ENCODE measurements at regions not wholly inside any gene's neighbourhood (a gene's known extent, or its start where the extent isn't known, plus 50 kb on each side); places are given as distances from the start of the nearest gene placed in this dataset.

- Histone ChIP-seq H3K4me3 (ENCODE audit: insufficient read depth, low read depth, low read length) (no peak overlapping the region), H3K36me3 (ENCODE audit: insufficient read depth, low read length) (no peaks in the 10 kb centered on the region), H3K9me3 (ENCODE audit: insufficient read depth, low read depth, low read length) (no peaks in the 10 kb centered on the region), H3K4me1 (ENCODE audit: insufficient read depth, low read length) (no peaks in the 10 kb centered on the region), H3K4me2 (ENCODE audit: low read length) (no peak overlapping the region), H3K9ac (ENCODE audit: low read length) (no peak overlapping the region), H3K27me3 (ENCODE audit: insufficient read depth, low read length) (no peaks in the 10 kb centered on the region), H2AFZ (ENCODE audit: low read depth, low read length) (no peak overlapping the region), H3K79me2 (ENCODE audit: insufficient read depth, low read length) (no peaks in the 10 kb centered on the region), H3K27ac (ENCODE audit: low read depth, low read length) (no peak overlapping the region), H4K20me1 (ENCODE audit: insufficient read depth, low read length) (no peaks in the 10 kb centered on the region)
- Mint-ChIP-seq H3K9me3 (ENCODE audit: unreplicated experiment) (no peaks in the 10 kb centered on the region), H3K27ac (ENCODE audit: unreplicated experiment) (no peak overlapping the region), H3K4me1 (ENCODE audit: low read depth, unreplicated experiment) (no peaks in the 10 kb centered on the region), H3K36me3 (ENCODE audit: low read depth, unreplicated experiment) (no peaks in the 10 kb centered on the region), H3K27me3 (ENCODE audit: low read depth, unreplicated experiment) (no peaks in the 10 kb centered on the region), H3K4me3 (ENCODE audit: unreplicated experiment) (no peak overlapping the region)
- TF ChIP-seq EZH2 (IDR thresholded peaks at IDR 0.05; ENCODE audit: insufficient read depth, low read length) (no peak), CTCF (IDR thresholded peaks at IDR 0.05; ENCODE audit: insufficient read depth, low read depth, low read length) (no peak)
- DNase-seq (ENCODE audit: low read depth) (no peak), FAIRE-seq (no peak)
Observed at GRCh38 chr4:60033826-60034225, 1166.3 kb upstream of the ADGRL3 start.

- Histone ChIP-seq H3K4me1 (ENCODE audit: insufficient read depth, low read length) (no peaks in the 10 kb centered on the region), H4K20me1 (ENCODE audit: insufficient read depth, low read length) (no peaks in the 10 kb centered on the region), H3K36me3 (ENCODE audit: insufficient read depth, low read length) (no peaks in the 10 kb centered on the region), H3K9ac (ENCODE audit: low read length) (no peak overlapping the region), H3K9me3 (ENCODE audit: insufficient read depth, low read depth, low read length) (no peaks in the 10 kb centered on the region), H3K27ac (ENCODE audit: low read depth, low read length) (no peak overlapping the region), H2AFZ (ENCODE audit: low read depth, low read length) (no peak overlapping the region), H3K4me2 (ENCODE audit: low read length) (no peak overlapping the region), H3K27me3 (ENCODE audit: insufficient read depth, low read length) (no peaks in the 10 kb centered on the region), H3K4me3 (ENCODE audit: insufficient read depth, low read depth, low read length) (no peak overlapping the region), H3K79me2 (ENCODE audit: insufficient read depth, low read length) (no peaks in the 10 kb centered on the region)
- no peaks in the 10 kb centered on the region for H3K36me3 Mint-ChIP-seq (ENCODE audit: low read depth, unreplicated experiment)
- FAIRE-seq (no peak), DNase-seq (ENCODE audit: low read depth) (no peak)
- H3K4me3 Mint-ChIP-seq (ENCODE audit: unreplicated experiment) = no peak overlapping the region
- no peak for TF ChIP-seq CTCF (IDR thresholded peaks at IDR 0.05; ENCODE audit: insufficient read depth, low read depth, low read length)
- no peak for TF ChIP-seq EZH2 (IDR thresholded peaks at IDR 0.05; ENCODE audit: insufficient read depth, low read length)
- H3K27ac Mint-ChIP-seq (ENCODE audit: unreplicated experiment) = no peak overlapping the region
- no peaks in the 10 kb centered on the region for H3K9me3 Mint-ChIP-seq (ENCODE audit: unreplicated experiment)
- no peaks in the 10 kb centered on the region for H3K27me3 Mint-ChIP-seq (ENCODE audit: low read depth, unreplicated experiment)
- H3K4me1 Mint-ChIP-seq (ENCODE audit: low read depth, unreplicated experiment) = no peaks in the 10 kb centered on the region
Observed at GRCh38 chr4:60034361-60034760, 1165.8 kb upstream of the ADGRL3 start.

GRCh38 chr4:60039908-60040307, 1160.2 kb upstream of the ADGRL3 start:
- Histone ChIP-seq H3K79me2 (ENCODE audit: insufficient read depth, low read length) (no peaks in the 10 kb centered on the region), H4K20me1 (ENCODE audit: insufficient read depth, low read length) (no peaks in the 10 kb centered on the region), H3K4me1 (ENCODE audit: insufficient read depth, low read length) (no peaks in the 10 kb centered on the region), H3K27ac (ENCODE audit: low read depth, low read length) (no peak overlapping the region), H2AFZ (ENCODE audit: low read depth, low read length) (no peak overlapping the region), H3K9ac (ENCODE audit: low read length) (no peak overlapping the region), H3K4me2 (ENCODE audit: low read length) (no peak overlapping the region), H3K9me3 (ENCODE audit: insufficient read depth, low read depth, low read length) (peaks cover 2% of the 10 kb centered on the region), H3K27me3 (ENCODE audit: insufficient read depth, low read length) (no peaks in the 10 kb centered on the region), H3K36me3 (ENCODE audit: insufficient read depth, low read length) (no peaks in the 10 kb centered on the region), H3K4me3 (ENCODE audit: insufficient read depth, low read depth, low read length) (no peak overlapping the region)
- Mint-ChIP-seq H3K27me3 (ENCODE audit: low read depth, unreplicated experiment) (no peaks in the 10 kb centered on the region), H3K36me3 (ENCODE audit: low read depth, unreplicated experiment) (no peaks in the 10 kb centered on the region), H3K9me3 (ENCODE audit: unreplicated experiment) (peaks cover 4% of the 10 kb centered on the region), H3K4me1 (ENCODE audit: low read depth, unreplicated experiment) (peaks cover 4% of the 10 kb centered on the region), H3K27ac (ENCODE audit: unreplicated experiment) (no peak overlapping the region), H3K4me3 (ENCODE audit: unreplicated experiment) (no peak overlapping the region)
- FAIRE-seq (no peak), DNase-seq (ENCODE audit: low read depth) (no peak)
- TF ChIP-seq CTCF (IDR thresholded peaks at IDR 0.05; ENCODE audit: insufficient read depth, low read depth, low read length) = no peak
- no peak for TF ChIP-seq EZH2 (IDR thresholded peaks at IDR 0.05; ENCODE audit: insufficient read depth, low read length)

Measured in astrocyte (in vitro differentiated cells and primary cell).